B cell (primary cell): ENCODE measurements at regions not wholly inside any gene's neighbourhood (a gene's known extent, or its start where the extent isn't known, plus 50 kb on each side); places are given as distances from the start of the nearest gene placed in this dataset.

ENCODE experiments used
- ATAC-seq: fragments of 200-7000 bp; cut with Tn5 transposase; one replicate; pipeline ENCODE4 v1.10.0; 2021; ENCODE audit warnings: low read depth, mild to moderate bottlenecking, moderate number of reproducible peaks, moderate library complexity
- CTCF ChIA-PET: fragments of 350-600 bp; sonication (Branson Sonifier 250); formaldehyde crosslinking; loops from one replicate; lab custom pipeline; 2021; ENCODE audit warnings: antibody characterized with exemption, inconsistent platforms; lab: Charles Lee
- POLR2A ChIA-PET: fragments of 350-600 bp; sonication (Branson Sonifier 250); formaldehyde crosslinking; loops from one replicate; lab custom pipeline; 2021; ENCODE audit warnings: antibody characterized with exemption; lab: Charles Lee
- DNase-seq: peaks from one replicate; pipeline ENCODE4 v3.0.0; 2013
- H2AFZ ChIP-seq: 2 replicates; pipeline ENCODE4 v1.6.1; 2012; ENCODE audit warnings: mild to moderate bottlenecking, low read depth, low read length; ENCODE audit not compliant: insufficient read depth, poor library complexity, severe bottlenecking
- H3K27ac ChIP-seq, 2 donors: 1 replicate in 1 of 2; 2 replicates in 1 of 2; pipeline ENCODE4 v1.5.1; 2012 to 2013; ENCODE audit warnings: low read length in 2 of 2, mild to moderate bottlenecking in 2 of 2, moderate library complexity in 1 of 2
- H3K27me3 ChIP-seq, 4 experiments: fragments of 200-600 bp in 1 of 4; sonication (generic) in 1 of 4; replicated peaks in 1 of 4; 1 replicate in 2 of 4; 2 replicates in 2 of 4; pipeline versions ENCODE4 v1.6.1 to v1.7.0; 2013 to 2016; ENCODE audit warnings: low read length in 3 of 4, mild to moderate bottlenecking in 2 of 4, mixed read lengths in 1 of 4, moderate library complexity in 1 of 4; ENCODE audit not compliant: insufficient read depth in 4 of 4, control insufficient read depth in 3 of 4; ENCODE audit errors: control extremely low read depth in 1 of 4
- H3K36me3 ChIP-seq, 2 experiments: replicated peaks in 1 of 2; 1 replicate in 1 of 2; 2 replicates in 1 of 2; pipeline versions ENCODE4 v1.6.1 to v1.7.1; 2013; ENCODE audit warnings: low read length in 1 of 2; ENCODE audit not compliant: insufficient read depth in 2 of 2, control insufficient read depth in 1 of 2; ENCODE audit errors: control extremely low read depth in 1 of 2, extremely low read depth in 1 of 2
- H3K4me1 ChIP-seq, 2 donors: fragments of 200-600 bp in 1 of 2; sonication (generic) in 1 of 2; 1 replicate in 1 of 2; 2 replicates in 1 of 2; pipeline versions ENCODE4 v1.5.1 to v1.6.1; 2013 to 2017; ENCODE audit warnings: low read length in 2 of 2; ENCODE audit not compliant: control insufficient read depth in 2 of 2, insufficient read depth in 2 of 2
- H3K4me2 ChIP-seq: replicated peaks from 2 replicates; pipeline ENCODE3; 2012; ENCODE audit warnings: mild to moderate bottlenecking, low read depth, low read length; ENCODE audit not compliant: poor library complexity, severe bottlenecking
- H3K4me3 ChIP-seq, 5 experiments: fragments of 200-600 bp in 1 of 5; sonication (generic) in 1 of 5; 1 replicate in 3 of 5; 2 replicates in 2 of 5; pipeline versions ENCODE4 v1.5.1 to v1.7.0; 2011 to 2016; ENCODE audit warnings: low read length in 4 of 5, mild to moderate bottlenecking in 4 of 5, low read depth in 2 of 5, control low read depth in 1 of 5, moderate library complexity in 1 of 5; ENCODE audit not compliant: insufficient read depth in 1 of 5; ENCODE audit errors: control extremely low read depth in 1 of 5, extremely low read depth in 1 of 5
- H3K79me2 ChIP-seq: fragments of 200-600 bp; sonication (generic); one replicate; pipeline ENCODE4 v1.6.0; 2016; ENCODE audit warnings: low read length; ENCODE audit not compliant: control insufficient read depth, insufficient read depth
- H3K9ac ChIP-seq: fragments of 200-600 bp; sonication (generic); 2 replicates; pipeline ENCODE4 v1.6.1; 2017; ENCODE audit warnings: mild to moderate bottlenecking, low read length, moderate library complexity
- H3K9me3 ChIP-seq, 3 donors: one replicate each; pipeline versions ENCODE4 v1.6.1 to v1.7.1; 2013; ENCODE audit warnings: low read length in 2 of 3; ENCODE audit not compliant: control insufficient read depth in 2 of 3, insufficient read depth in 1 of 3; ENCODE audit errors: control extremely low read depth in 1 of 3
- H4K20me1 ChIP-seq: 2 replicates; pipeline ENCODE4 v1.6.0; 2012; ENCODE audit warnings: mild to moderate bottlenecking, low read length; ENCODE audit not compliant: insufficient read depth, control insufficient read depth, poor library complexity, severe bottlenecking
- H3K27ac Mint-ChIP-seq: one replicate; pipeline ENCODE4 v1.8.0; 2021; ENCODE audit warnings: mixed read lengths
- H3K27me3 Mint-ChIP-seq: one replicate; pipeline ENCODE4 v1.8.0; 2021; ENCODE audit warnings: mixed read lengths
- H3K4me1 Mint-ChIP-seq: one replicate; pipeline ENCODE4 v1.8.0; 2021; ENCODE audit warnings: mixed read lengths
- H3K4me3 Mint-ChIP-seq: one replicate; pipeline ENCODE4 v1.8.0; 2021; ENCODE audit warnings: mixed read lengths
- H3K9me3 Mint-ChIP-seq: one replicate; pipeline ENCODE4 v1.8.0; 2022; ENCODE audit warnings: mixed read lengths; ENCODE audit not compliant: insufficient read depth
- EZH2 ChIP-seq: IDR thresholded peaks from 2 replicates; pipeline ENCODE4 v1.6.1; 2012; ENCODE audit warnings: borderline replicate concordance, low read depth, mild to moderate bottlenecking, moderate library complexity, low read length; ENCODE audit not compliant: insufficient read depth, poor library complexity, severe bottlenecking
- WGBS: methylation state at CpG from one replicate; pipeline ENCODE4 v1.1.5; 2013; ENCODE audit warnings: missing lambda C conversion rate; ENCODE audit not compliant: insufficient coverage; 5-methylcytosine and 5-hydroxymethylcytosine counted together
- intact Hi-C: fragments of 100-400 bp; cut with micrococcal nuclease; formaldehyde crosslinking; loops from one replicate; pipeline ENCODE4 v1.10.0; 2022
- TF ChIP-seq, protein P1 (sequence below): fragments of 200-600 bp; IDR thresholded peaks from one replicate; pipeline ENCODE4 v1.8.0; 2022; ENCODE audit warnings: antibody characterized with exemption, mild to moderate bottlenecking

DNA sequence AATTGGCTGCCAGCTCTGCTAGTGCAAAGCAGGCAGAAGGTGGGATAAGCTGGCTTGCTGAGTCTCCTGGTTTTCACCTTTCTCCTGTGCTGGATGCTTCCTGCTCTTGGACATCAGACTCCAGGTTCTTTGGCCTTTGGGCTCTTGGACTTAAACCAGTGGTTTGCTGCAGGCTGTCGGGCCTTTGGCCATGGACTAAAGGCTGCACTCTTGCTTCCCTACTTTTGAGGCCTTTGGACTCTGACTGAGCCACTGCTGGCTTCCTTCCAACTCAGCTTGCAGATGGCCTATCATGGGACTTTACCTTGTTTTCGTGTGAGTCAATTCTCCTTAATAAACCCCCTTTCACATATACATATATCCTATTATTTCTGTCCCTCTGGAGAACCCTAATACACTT, 1293.9 kb upstream of the CDH6 start:
- H2AFZ ChIP-seq: no peak overlapping the region
- no peak overlapping the region for H3K27ac Mint-ChIP-seq
- intact Hi-C loops: no loop called here
- H3K4me1 Mint-ChIP-seq: no peaks in the 10 kb centered on the region
- peaks cover 0 to 3% (median 0%) of the 10 kb centered on the region in 3 donors for H3K9me3 ChIP-seq
- no peak overlapping the region for H3K4me3 Mint-ChIP-seq
- H3K9ac ChIP-seq: no peak overlapping the region
- CTCF ChIA-PET: no interaction called here
- POLR2A ChIA-PET: no interaction called here
- H3K79me2 ChIP-seq: no peaks in the 10 kb centered on the region
- H4K20me1 ChIP-seq: no peaks in the 10 kb centered on the region
- H3K27me3 ChIP-seq: no peaks in the 10 kb centered on the region
- no peak overlapping the region for H3K27ac ChIP-seq
- TF ChIP-seq EZH2: no peak
- TF ChIP-seq, protein P1, sequence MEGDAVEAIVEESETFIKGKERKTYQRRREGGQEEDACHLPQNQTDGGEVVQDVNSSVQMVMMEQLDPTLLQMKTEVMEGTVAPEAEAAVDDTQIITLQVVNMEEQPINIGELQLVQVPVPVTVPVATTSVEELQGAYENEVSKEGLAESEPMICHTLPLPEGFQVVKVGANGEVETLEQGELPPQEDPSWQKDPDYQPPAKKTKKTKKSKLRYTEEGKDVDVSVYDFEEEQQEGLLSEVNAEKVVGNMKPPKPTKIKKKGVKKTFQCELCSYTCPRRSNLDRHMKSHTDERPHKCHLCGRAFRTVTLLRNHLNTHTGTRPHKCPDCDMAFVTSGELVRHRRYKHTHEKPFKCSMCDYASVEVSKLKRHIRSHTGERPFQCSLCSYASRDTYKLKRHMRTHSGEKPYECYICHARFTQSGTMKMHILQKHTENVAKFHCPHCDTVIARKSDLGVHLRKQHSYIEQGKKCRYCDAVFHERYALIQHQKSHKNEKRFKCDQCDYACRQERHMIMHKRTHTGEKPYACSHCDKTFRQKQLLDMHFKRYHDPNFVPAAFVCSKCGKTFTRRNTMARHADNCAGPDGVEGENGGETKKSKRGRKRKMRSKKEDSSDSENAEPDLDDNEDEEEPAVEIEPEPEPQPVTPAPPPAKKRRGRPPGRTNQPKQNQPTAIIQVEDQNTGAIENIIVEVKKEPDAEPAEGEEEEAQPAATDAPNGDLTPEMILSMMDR: no peak
- no peaks in the 10 kb centered on the region for H3K4me1 ChIP-seq
- H3K4me2 ChIP-seq: no peak overlapping the region
- H3K27me3 Mint-ChIP-seq: no peaks in the 10 kb centered on the region
- no peaks in the 10 kb centered on the region for H3K36me3 ChIP-seq
- WGBS: 91% methylated on average over 1 of the region's 2 CpGs
- peaks cover 2% of the 10 kb centered on the region for H3K9me3 Mint-ChIP-seq
- DNase-seq (no peak), ATAC-seq (no peak)
- H3K4me3 ChIP-seq: no peak overlapping the region

DNA sequence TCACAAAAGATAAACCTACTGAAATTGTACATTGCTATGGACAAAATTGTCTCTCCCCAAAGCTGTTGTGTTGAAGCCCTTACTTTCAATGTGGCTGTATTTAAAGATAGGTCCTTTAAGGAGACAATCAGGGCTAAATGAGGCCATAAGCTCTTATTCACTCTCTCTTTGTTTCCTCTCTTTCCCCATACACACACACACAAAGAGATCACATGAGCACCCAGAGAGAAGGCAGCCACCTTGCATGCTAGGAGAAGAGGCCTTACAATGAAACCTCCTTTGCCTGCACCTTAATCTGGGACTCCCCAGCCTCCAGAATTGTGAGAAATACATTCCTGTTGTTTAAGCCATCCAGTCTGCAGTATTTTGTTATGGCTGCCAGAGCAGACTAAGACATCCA, 1295.6 kb upstream of the CDH6 start:
- no peaks in the 10 kb centered on the region for H3K27me3 Mint-ChIP-seq
- POLR2A ChIA-PET: no interaction called here
- H3K27ac Mint-ChIP-seq: no peak overlapping the region
- no peaks in the 10 kb centered on the region for H3K4me1 ChIP-seq
- no peak overlapping the region for H3K4me3 Mint-ChIP-seq
- no peak overlapping the region for H3K4me2 ChIP-seq
- H3K79me2 ChIP-seq: no peaks in the 10 kb centered on the region
- ATAC-seq: no peak
- DNase-seq: no peak
- CTCF ChIA-PET: no interaction called here
- intact Hi-C loops: no loop called here
- H3K27ac ChIP-seq: no peak overlapping the region
- TF ChIP-seq, protein P1: no peak
- no peak for TF ChIP-seq EZH2
- H3K9me3 ChIP-seq: peaks cover 0 to 3% (median 0%) of the 10 kb centered on the region in 3 donors
- H3K9ac ChIP-seq: no peak overlapping the region
- H3K36me3 ChIP-seq: no peaks in the 10 kb centered on the region
- H3K27me3 ChIP-seq: no peaks in the 10 kb centered on the region
- no peak overlapping the region for H3K4me3 ChIP-seq
- H3K4me1 Mint-ChIP-seq: no peaks in the 10 kb centered on the region
- peaks cover 3% of the 10 kb centered on the region for H3K9me3 Mint-ChIP-seq
- no peaks in the 10 kb centered on the region for H4K20me1 ChIP-seq
- no peak overlapping the region for H2AFZ ChIP-seq
